ENCODE measurements at regions not wholly inside any gene's neighbourhood (a gene's known extent, or its start where the extent isn't known, plus 50 kb on each side); places are given as distances from the start of the nearest gene placed in this dataset.

DNA sequence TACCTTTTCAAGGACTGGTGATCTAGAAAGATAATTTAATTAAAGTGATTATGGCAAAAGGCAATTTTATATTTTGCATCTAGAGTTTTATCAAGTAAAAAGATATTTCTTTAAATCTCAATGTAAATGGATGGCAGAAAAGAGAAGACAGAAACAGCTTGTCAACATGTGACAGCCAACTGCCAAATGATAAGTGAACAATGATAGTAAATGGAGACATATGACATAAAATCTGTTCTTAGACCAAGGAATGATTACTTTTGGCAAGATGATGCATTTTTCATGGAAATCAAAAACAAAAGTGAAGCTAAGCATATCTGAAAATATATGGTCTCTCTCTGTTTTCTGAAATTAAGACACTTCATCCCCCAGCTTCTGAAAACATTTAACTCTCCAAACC lies 1730.7 kb upstream of the FLRT2 start:
- TF ChIP-seq POLR2AphosphoS5 (IDR thresholded peaks at IDR 0.05; ENCODE audit: low read depth, low read length): no peak
- no peak for TF ChIP-seq SIN3A (IDR thresholded peaks at IDR 0.05; ENCODE audit: borderline replicate concordance, insufficient read depth, low read length)
